Activated effector memory CD4-positive, alpha-beta T cell treated with Interleukin-2 at 50 U/mL for 16 hours (primary cell): ENCODE measurements at regions not wholly inside any gene's neighbourhood (a gene's known extent, or its start where the extent isn't known, plus 50 kb on each side); places are given as distances from the start of the nearest gene placed in this dataset.
"Not testable (repeated sequence)": the region's sequence is repeated elsewhere in the genome, so short reads cannot be mapped to it uniquely, and the experiment has no call there.

Source experiments
- DNase-seq: peaks from one replicate; pipeline ENCODE4 v3.0.0-alpha.2; 2020

DNA sequence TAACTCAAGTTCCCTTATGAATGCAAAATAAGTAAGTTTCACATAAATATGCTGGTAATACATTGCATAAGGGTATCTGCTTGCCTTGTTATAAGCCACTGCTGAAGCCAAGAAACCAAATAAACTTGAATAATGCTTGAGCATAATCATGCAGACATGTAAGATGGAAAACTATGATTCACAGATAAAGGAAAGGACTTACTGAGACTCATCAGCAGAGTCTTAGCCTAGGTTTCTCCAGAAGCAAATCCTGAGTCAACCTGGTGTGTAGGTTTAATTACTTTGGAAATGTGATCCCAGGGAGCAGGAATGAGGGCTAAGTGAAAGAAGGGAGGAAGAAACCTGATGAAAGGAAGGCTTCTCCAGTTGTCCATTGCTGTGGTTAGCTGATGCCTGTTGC lies 107.7 kb upstream of the BTG1 start:
- DNase-seq = no peak

GRCh38 chr12:92248977-92249376 lies 103.3 kb upstream of the BTG1 start:
- DNase-seq = no peak

DNA sequence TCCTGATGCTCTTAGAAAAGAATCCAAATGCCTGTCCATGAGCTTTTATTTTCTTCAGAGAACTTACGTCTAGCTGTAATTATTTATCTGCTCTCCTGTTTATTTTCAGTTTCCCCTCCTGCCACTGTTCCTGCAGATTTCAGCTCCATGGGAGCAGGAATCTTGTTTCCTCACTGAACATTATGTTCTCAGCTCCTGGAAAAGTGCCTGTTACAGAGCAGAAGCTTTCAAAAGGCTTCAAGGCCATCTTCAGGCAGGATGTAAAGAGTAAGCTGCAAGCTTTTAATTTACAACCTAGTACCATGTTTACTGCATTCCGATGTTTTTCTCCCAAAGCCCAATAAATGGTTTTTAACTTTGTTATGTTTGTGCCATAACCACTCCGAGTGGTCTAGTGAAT lies 98.4 kb upstream of the BTG1 start:
- no peak for DNase-seq

DNA sequence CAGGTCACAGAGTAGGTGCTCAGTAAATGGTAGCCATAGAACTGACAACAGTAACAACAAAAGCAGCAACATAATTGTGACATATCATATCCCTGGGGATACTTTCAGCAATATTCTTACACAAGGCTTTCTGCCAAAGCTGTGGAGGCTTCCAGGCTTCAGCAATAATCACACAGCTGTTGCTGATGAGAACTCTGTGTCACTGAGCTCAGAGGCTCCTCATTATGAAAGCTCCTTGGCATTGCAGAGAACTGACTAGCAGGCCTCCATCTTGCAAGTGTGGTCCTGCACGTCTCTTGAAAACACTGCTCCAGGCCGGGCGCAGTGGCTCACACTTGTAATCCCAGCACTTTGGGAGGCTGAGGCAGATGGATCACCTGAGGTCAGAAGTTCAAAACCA lies 97.3 kb upstream of the BTG1 start:
- no peak for DNase-seq

DNA sequence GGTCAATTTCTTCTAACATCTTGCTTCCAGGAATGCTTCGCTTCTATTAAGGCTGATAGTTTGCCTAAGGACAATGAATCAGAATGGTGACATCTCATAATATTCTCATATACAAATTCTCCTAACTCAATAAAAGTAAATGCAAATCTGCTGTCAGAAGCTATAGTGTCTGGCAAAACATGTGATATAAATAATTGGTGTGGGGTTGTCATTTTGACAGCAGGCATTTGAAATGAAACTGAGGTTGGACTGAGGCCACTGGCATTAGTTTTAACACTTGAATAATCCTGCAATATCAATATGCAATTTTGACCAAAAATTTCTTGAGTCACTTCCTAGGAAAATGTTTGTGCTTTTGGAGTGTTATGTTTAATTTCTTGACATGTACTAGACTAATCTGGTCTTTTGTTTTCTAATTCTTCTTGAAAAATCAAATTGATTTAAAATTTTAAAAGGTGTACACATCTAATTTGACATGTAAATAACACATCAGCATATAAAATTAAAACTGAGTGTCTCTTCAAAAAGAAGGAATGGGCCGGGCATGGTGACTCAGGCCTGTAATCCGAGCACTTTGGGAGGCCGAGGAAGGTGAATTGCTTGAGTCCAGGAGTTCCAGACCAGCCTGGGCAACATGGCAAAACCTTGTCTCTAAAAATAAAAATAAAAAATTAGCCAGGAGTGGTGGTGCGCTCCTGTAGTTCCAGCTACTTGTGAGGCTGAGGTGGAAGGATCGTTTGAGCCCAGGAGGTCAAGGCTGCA lies 92.3 kb upstream of the BTG1 start:
- no peak for DNase-seq

- no peak for DNase-seq
These were observed 91.6 kb upstream of the BTG1 start for GRCh38 chr12:92237262-92237661.

GRCh38 chr12:92235703-92236472 lies 90.2 kb upstream of the BTG1 start:
- DNase-seq = no peak

GRCh38 chr12:92234533-92234932 lies 88.9 kb upstream of the BTG1 start:
- DNase-seq = no peak

DNA sequence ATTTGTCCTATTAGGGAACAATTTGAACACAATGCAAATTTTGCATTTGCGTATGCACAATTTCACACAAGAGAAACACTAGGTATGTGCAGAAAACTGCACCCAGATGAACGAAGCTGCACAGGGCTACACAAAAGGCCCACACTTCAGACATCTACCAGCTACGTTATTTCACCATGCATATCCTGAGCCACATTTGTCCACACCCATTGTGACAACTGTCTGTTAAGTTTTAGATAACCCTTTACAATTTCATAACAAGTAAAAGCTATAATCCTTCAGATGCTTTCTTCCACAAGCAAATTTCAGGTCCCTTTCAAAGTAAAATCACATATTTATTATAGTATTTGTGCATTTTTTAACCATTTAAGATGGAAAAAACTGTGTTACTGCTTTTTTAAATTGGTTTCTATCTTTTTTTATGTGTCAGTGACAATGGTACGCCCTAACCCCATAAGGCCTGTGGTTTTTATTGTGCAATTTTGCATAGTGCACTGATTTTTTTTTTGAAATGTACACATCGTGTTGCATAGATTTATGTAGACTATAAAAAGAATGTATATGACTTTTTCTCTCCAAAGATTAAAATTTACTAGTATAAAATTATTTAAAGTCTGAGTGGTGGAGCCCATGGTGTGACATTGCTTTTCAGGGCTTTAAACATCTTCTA lies 87.8 kb upstream of the BTG1 start:
- no peak for DNase-seq

DNA sequence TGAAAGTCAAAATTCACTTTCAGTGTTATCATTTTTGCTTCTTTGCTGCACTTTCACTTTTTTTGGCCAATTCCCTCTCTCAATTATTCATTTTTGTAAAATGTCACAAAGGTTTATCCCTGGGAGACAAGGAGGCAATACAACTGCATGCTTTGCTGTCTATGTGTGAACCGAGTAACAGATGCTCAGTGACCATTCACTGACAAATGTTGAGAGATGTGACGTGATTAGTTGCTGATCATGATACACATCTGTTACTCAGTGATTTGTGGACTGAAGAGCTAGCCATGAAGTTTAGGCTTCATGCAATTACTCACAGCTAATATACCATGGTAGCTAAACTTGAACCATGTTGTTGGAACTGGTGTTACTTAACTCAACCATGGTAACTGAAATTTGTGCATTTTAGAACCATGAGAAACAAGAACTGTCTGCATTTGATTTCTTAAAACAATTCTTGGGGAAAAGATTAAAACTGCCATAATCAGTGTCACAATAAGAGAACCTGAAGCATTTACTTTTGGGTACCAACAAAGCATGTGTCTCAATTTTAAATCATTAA lies 86.8 kb upstream of the BTG1 start:
- DNase-seq = not testable (repeated sequence)

DNA sequence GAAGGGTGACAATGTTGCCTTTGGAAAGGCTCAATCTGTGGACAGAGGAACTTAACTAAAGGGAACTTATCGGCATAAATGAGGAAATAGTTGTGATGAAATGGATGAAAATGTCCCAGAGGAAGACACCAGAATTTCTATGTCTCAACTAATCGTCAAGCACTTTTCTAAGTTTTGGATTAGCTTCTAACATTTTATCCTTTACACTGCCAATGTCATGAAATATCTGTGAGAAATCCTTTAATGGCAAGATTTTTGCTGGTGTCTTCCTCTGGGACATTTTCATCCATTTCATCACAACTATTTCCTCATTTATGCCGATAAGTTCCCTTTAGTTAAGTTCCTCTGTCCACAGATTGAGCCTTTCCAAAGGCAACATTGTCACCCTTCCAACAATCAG lies 86.3 kb upstream of the BTG1 start:
- not testable (repeated sequence) for DNase-seq

DNA sequence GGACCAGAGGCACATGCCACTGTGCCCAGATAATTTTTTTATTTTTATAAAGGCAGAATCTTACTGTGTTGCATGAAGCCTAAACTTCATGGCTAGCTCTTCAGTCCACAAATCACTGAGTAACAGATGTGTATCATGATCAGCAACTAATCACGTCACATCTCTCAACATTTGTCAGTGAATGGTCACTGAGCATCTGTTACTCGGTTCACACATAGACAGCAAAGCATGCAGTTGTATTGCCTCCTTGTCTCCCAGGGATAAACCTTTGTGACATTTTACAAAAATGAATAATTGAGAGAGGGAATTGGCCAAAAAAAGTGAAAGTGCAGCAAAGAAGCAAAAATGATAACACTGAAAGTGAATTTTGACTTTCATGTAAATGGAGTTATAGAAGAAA lies 85.9 kb upstream of the BTG1 start:
- not testable (repeated sequence) for DNase-seq

DNA sequence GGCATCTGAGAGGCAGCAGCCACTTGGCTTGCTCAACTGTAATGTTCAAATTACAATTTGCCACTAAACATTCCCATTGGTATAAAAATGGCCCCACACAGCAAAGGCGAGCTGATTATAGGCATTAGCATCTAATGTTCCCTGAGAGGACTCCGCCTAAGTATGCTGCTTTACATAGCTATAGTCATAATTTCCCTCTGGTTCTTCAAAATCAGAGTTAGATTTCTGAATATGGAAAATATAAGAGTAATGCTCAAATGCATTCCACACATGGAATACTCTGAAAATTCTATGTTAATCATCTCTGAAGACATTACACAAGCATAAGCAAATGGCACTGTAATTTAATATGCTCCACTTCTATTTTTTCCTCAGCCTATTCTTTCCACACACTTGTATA lies 83.7 kb upstream of the BTG1 start:
- DNase-seq = no peak

DNA sequence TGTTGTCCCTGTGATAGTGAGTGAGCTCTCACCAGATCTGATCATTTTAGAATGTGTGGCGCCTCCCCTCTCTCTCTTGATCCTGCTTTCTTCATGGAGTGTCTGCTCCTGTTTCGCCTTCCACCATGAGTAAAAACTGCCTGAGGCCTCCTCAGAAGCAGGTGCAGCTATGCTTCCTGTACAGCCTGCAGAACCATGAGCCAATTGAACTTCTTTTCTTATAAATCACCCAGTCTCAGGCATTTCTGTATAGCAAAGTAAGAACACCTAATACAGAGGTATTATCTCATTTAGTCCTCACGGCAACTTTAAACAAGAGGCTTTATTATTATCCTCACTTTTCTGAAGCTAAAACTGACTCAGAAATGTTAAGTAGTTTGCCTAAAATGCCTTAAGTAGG lies 81.3 kb upstream of the BTG1 start:
- no peak for DNase-seq

GRCh38 chr12:92226071-92226661 lies 80.5 kb upstream of the BTG1 start:
- no peak for DNase-seq

- DNase-seq = no peak
These were observed 79.2 kb upstream of the BTG1 start for GRCh38 chr12:92224685-92225331.

- no peak for DNase-seq
These were observed 77.8 kb upstream of the BTG1 start for GRCh38 chr12:92223481-92223880.

DNA sequence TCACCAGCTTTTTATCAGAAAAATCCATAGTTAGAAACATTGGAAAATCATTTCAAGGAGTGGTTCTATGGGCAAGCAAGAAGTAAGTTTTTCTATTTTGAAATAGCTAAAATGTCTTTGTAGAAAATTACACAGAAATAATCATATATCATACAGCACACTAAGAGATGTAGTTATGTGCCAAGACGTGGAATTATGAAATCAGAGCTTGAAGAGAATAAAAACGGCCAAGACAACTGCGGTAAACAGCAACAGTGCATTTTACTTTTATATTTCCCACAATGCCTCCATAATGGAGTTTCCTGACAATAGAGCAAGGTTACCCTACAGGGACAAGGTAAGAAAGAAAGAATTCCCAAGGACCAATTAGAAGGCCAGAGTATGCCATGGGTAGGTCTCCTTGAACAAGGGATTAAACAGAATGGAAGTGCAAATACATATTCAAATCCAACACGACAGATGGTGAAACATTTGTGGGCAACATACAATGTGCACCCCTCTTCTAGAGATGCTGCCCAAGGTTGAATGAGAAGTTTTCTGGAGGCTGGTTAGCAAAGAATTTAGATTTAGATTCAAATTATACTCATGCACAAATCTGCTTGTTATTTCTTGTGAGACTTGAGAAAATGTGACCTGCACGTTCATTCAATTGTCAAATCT lies 76.1 kb upstream of the BTG1 start:
- DNase-seq = no peak

GRCh38 chr12:92218394-92219077 lies 72.9 kb upstream of the BTG1 start:
- DNase-seq = no peak

DNA sequence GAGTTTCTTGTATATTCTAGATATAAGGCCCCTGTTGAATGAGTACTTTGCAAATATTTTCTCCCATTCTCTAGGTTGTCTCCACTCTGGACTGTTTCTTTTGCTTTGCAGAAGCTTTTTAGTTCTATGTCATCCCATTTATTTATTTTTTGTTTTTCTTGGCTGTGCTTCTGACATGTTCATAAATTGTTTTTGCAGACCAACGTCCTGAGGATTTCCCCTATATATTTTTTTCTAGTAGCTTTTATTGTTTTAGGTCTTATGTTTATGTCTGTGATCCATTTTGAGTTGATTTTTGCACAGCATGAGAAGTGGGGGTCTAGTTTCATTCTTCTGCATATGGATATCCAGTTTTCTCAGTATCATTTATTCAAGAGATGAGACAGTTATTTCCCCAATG lies 70.4 kb upstream of the BTG1 start:
- no peak for DNase-seq

GRCh38 chr12:92215358-92215757 lies 69.7 kb upstream of the BTG1 start:
- no peak for DNase-seq

DNA sequence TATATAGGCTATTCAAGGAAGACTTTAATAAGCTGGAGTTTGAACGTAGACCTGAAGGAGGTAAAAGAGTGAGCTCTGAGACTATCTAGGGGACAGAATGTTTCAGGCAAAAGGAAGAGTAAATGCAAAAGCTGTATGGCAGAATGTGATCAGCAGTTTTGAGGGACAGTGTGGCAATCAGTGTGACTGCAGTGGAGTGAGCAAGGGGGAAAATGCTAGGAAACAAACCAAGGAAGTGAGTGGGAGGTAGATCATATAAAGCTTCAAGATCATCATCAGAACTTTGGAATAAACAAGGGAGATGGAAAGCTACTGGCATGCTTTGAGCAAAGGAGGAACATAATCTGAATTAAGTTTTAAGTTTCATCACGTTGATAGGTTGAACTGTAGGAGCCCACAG lies 67.5 kb upstream of the BTG1 start:
- no peak for DNase-seq
